Heart left ventricle (tissue), 16 donors: ENCODE measurements at regions not wholly inside any gene's neighbourhood (a gene's known extent, or its start where the extent isn't known, plus 50 kb on each side); places are given as distances from the start of the nearest gene placed in this dataset.

Experiments
- ATAC-seq, 4 donors: fragments of 200-7000 bp; cut with Tn5 transposase; one replicate each; pipeline ENCODE4 v1.9.1; 2020 to 2022; ENCODE audit warnings: moderate library complexity in 4 of 4, mild to moderate bottlenecking in 3 of 4, moderate number of reproducible peaks in 1 of 4
- DNase-seq, 5 donors: peaks; one replicate each; pipeline ENCODE4 v3.0.0-alpha.2; 2020
- H3K27ac ChIP-seq, 12 donors: fragments of 200-600 bp; sonication (generic) in 4 of 12; one replicate each; pipeline versions ENCODE4 v1.5.0 to v1.8.0; 2016 to 2022; ENCODE audit warnings: mild to moderate bottlenecking in 2 of 12
- H3K27me3 ChIP-seq, 9 donors: fragments of 200-600 bp; sonication (generic) in 2 of 9; one replicate each; pipeline versions ENCODE4 v1.5.1 to v1.8.0; 2016 to 2022; ENCODE audit warnings: mild to moderate bottlenecking in 3 of 9
- H3K36me3 ChIP-seq, 9 donors: fragments of 200-600 bp; sonication (generic) in 2 of 9; one replicate each; pipeline versions ENCODE4 v1.5.0 to v1.8.0; 2018 to 2022; ENCODE audit warnings: mild to moderate bottlenecking in 2 of 9
- H3K4me1 ChIP-seq, 12 donors: fragments of 200-600 bp; sonication (generic) in 4 of 12; one replicate each; pipeline versions ENCODE4 v1.5.0 to v1.8.0; 2016 to 2022; ENCODE audit warnings: mild to moderate bottlenecking in 3 of 12
- H3K4me3 ChIP-seq, 12 donors: fragments of 200-600 bp; sonication (generic) in 4 of 12; one replicate each; pipeline versions ENCODE4 v1.5.0 to v1.8.0; 2017 to 2022; ENCODE audit warnings: mild to moderate bottlenecking in 9 of 12, moderate library complexity in 4 of 12
- H3K9me3 ChIP-seq, 12 donors: fragments of 200-600 bp; sonication (generic) in 4 of 12; one replicate each; pipeline versions ENCODE4 v1.5.0 to v1.8.0; 2016 to 2022; ENCODE audit warnings: mild to moderate bottlenecking in 1 of 12
- POLR2A ChIP-seq, 2 donors: fragments of 450-650 bp; IDR thresholded peaks; one replicate each; pipeline ENCODE4 v1.6.1; 2017; ENCODE audit warnings: antibody characterized with exemption in 2 of 2, mild to moderate bottlenecking in 2 of 2, moderate library complexity in 2 of 2
- WGBS, 4 donors: extraction: QIAGEN DNeasy Blood & Tissue Kit in 2 of 4; methylation state at CpG; one replicate each; pipeline versions ENCODE4 v1.1.5 to v1.1.7; 2013 to 2018; 5-methylcytosine and 5-hydroxymethylcytosine counted together
- intact Hi-C, 10 donors: fragments of 100-400 bp; cut with DNase I; formaldehyde crosslinking; loops; one replicate each; pipeline versions ENCODE4 v1.11.1 to v1.14.2; 2022
- TF ChIP-seq, protein P1 (sequence below), 12 donors: fragments of 200-600 bp; sonication (generic) in 4 of 12; IDR thresholded peaks; one replicate each; pipeline versions ENCODE4 v1.5.0 to v1.8.0; 2018 to 2022; ENCODE audit warnings: antibody characterized with exemption in 12 of 12, mild to moderate bottlenecking in 5 of 12
- donor health status: ischemic (EF 13 %, LVEDD 7.1; RV severe dilation, severe dysfunction).
- donor health status: healthy with polysubstance abuse.
- donor health status: DM: no; HTN: yes; CAD: no.
- donor health status: DM: no; HTN: no; CAD: no.
- donor health status: ischemic (EF 25% LVEDD 6.9; RV normal size, moderate dysfunction).
- donor health status: ischemic (EF 25% LVEDD 5.7; RV mildly dilated, moderate dysfunction).
- donor health status: healthy.
- donor health status: DM: yes; HTN: yes; CAD: no.
- donor health status: ischemic (EF 35%, LVEDD 5.7; RV mildly dilated, moderate dysfunction).
- donor health status: nonischemic (EF 11% LVEDD 7.7; RV severe dilation, severe dysfunction).
- donor health status: DM: yes; HTN: yes; CAD: no.
- donor health status: PGD.
- donor health status: ischemic (EF 29% LVEDD 5.4; RV normal size, mild dysfunction).
- donor health status: nonischemic (EF 23%, LVEDD 6.1; RV moderate dilation, normal function).

GRCh38 chr11:94694309-94695060 lies 73.7 kb upstream of the AMOTL1 start:
- peak in 4 of 5 donors; percentile 25 to 55 (median 36) for DNase-seq
- Histone ChIP-seq H3K27me3 (no peaks in the 10 kb centered on the region), H3K36me3 (no peaks in the 10 kb centered on the region), H3K4me3 (no peak overlapping the region), H3K27ac (peak overlapping the region in 2 of 12 donors; percentile 1 to 72), H3K4me1 (peaks cover 0 to 4% (median 0%) of the 10 kb centered on the region in 12 donors), H3K9me3 (no peaks in the 10 kb centered on the region)
- peak; percentile 51 to 94 (median 86) for ATAC-seq
- TF ChIP-seq, protein P1, sequence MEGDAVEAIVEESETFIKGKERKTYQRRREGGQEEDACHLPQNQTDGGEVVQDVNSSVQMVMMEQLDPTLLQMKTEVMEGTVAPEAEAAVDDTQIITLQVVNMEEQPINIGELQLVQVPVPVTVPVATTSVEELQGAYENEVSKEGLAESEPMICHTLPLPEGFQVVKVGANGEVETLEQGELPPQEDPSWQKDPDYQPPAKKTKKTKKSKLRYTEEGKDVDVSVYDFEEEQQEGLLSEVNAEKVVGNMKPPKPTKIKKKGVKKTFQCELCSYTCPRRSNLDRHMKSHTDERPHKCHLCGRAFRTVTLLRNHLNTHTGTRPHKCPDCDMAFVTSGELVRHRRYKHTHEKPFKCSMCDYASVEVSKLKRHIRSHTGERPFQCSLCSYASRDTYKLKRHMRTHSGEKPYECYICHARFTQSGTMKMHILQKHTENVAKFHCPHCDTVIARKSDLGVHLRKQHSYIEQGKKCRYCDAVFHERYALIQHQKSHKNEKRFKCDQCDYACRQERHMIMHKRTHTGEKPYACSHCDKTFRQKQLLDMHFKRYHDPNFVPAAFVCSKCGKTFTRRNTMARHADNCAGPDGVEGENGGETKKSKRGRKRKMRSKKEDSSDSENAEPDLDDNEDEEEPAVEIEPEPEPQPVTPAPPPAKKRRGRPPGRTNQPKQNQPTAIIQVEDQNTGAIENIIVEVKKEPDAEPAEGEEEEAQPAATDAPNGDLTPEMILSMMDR (IDR thresholded peaks at IDR 0.05), result no peak
- no peak for TF ChIP-seq POLR2A (IDR thresholded peaks at IDR 0.05)
- intact Hi-C loops, result no loop called here
- WGBS, 4 donors, result 67 to 77% (median 72%) methylated on average over 4 of the region's 4 CpGs

DNA sequence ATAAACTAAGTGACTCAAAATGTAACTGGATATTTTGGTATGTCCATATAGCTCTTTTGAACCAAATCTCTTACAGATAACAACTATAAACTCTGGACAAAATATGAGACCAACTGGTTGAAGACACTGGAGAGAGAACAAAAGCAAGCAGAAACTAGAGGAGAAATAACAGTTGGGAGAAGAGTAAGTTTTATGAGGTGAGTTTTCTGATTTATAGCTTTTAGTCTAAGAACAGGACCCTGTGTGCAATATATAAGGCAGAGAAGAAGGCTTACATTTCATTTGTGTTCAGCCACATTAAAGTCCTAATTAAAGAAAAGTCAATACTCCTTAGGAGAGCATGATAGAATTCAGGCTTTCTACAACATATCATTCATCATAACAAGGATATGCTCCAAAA lies 71.0 kb upstream of the AMOTL1 start:
- H3K9me3 ChIP-seq, result no peaks in the 10 kb centered on the region
- ATAC-seq (no peak), DNase-seq (no peak)
- no peaks in the 10 kb centered on the region for H3K27me3 ChIP-seq
- no peak overlapping the region for H3K27ac ChIP-seq
- H3K4me3 ChIP-seq, result no peak overlapping the region
- intact Hi-C loops, result no loop called here
- no peaks in the 10 kb centered on the region for H3K36me3 ChIP-seq
- peaks cover 0 to 4% (median 0%) of the 10 kb centered on the region in 12 donors for H3K4me1 ChIP-seq
- no peak for TF ChIP-seq POLR2A (IDR thresholded peaks at IDR 0.05)
- TF ChIP-seq, protein P1 (IDR thresholded peaks at IDR 0.05), result no peak

- intact Hi-C loops, result no loop called here
- ATAC-seq (no peak), DNase-seq (no peak)
- Histone ChIP-seq H3K36me3 (no peaks in the 10 kb centered on the region), H3K4me1 (peaks cover 0 to 6% (median 0%) of the 10 kb centered on the region in 12 donors), H3K4me3 (no peak overlapping the region), H3K27me3 (no peaks in the 10 kb centered on the region), H3K9me3 (no peaks in the 10 kb centered on the region), H3K27ac (no peak overlapping the region)
- TF ChIP-seq POLR2A (IDR thresholded peaks at IDR 0.05), result no peak
- TF ChIP-seq, protein P1 (IDR thresholded peaks at IDR 0.05), result no peak
- 80 to 89% (median 84%) methylated on average over 1 of the region's 1 CpG for WGBS, 4 donors
These were observed 67.5 kb upstream of the AMOTL1 start for GRCh38 chr11:94700622-94701021.

DNA sequence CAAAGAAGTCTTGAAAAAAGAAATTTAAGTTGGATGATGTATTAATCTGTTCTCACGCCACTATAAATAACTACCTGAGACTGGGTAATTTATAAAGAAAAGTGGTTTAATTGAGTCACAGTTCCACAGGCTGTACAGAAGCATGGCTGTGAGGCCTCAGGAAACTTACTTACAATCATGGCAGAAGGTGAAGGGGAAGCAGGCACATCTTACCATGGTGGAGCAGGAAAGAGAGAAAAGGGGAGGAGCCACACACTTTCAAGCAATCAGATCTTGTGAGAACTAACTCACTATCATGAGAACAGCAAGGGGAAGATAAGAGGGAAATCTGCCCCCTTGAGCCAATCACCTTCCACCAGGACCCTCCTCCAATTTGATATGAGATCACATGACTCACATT lies 65.7 kb upstream of the AMOTL1 start:
- H3K4me1 ChIP-seq, result peaks cover 0 to 6% (median 0%) of the 10 kb centered on the region in 12 donors

More for the DNA sequence above, 65.7 kb upstream of the AMOTL1 start:
- Histone ChIP-seq H3K4me3 (no peak overlapping the region), H3K27ac (no peak overlapping the region), H3K9me3 (no peaks in the 10 kb centered on the region), H3K36me3 (no peaks in the 10 kb centered on the region), H3K27me3 (no peaks in the 10 kb centered on the region)
- DNase-seq, result no peak
- intact Hi-C loops, result no loop called here
- no peak for TF ChIP-seq POLR2A (IDR thresholded peaks at IDR 0.05)
- TF ChIP-seq, protein P1 (IDR thresholded peaks at IDR 0.05), result no peak
- no peak for ATAC-seq
- whole genome bisulfite sequencing, 4 donors, result 97 to 98% (median 98%) methylated on average over 1 of the region's 1 CpG
